ENCODE measurements at regions not wholly inside any gene's neighbourhood (a gene's known extent, or its start where the extent isn't known, plus 50 kb on each side); places are given as distances from the start of the nearest gene placed in this dataset.
A peak's percentile ranks its signal among the peaks of the same experiment; 100 is the strongest.
"Not testable (repeated sequence)": the region's sequence is repeated elsewhere in the genome, so short reads cannot be mapped to it uniquely, and the experiment has no call there.

DNA sequence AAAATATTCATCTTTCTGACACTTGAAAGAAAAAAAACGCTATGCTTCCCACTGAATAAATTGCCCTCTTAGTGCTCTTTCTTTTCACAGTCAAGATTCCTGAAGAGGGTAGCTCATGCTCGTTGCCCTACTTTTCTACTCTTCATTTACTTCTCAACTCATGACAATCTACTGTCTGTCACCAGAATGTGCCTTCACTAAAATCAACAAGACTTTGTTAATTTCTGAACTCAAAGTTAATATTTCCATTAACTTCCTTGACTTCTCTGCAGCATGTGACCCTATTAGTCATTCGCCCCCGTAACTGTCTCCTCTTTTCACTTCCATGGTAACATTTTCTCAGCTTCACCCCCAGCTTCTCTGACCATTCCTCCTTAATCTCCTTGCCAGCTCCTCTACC is 98.9 kb upstream of the MAPRE2 start:
- no peak for DNase-seq (ENCODE audit: low read depth in 2 of 2)

DNA sequence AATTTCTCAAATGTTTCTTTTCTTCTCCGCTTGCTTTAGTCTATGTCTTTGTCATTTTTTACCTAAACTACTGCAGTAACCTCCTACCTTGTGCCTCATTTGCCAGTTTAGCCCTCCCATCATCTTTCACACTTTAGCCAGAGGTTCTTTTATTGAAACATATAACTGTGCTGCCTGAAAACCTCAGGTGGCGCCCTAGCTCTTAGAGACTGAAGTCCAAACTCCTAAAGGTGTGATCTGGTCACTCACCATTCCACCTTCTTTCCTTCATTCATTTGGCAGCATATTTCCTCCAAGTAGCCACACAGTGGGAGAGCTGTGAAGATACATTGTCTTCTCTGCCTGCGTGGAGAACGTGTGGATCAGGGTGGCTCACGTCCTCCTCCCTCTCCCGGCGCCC is 98.2 kb upstream of the MAPRE2 start:
- DNase-seq (ENCODE audit: low read depth in 2 of 2): no peak

DNA sequence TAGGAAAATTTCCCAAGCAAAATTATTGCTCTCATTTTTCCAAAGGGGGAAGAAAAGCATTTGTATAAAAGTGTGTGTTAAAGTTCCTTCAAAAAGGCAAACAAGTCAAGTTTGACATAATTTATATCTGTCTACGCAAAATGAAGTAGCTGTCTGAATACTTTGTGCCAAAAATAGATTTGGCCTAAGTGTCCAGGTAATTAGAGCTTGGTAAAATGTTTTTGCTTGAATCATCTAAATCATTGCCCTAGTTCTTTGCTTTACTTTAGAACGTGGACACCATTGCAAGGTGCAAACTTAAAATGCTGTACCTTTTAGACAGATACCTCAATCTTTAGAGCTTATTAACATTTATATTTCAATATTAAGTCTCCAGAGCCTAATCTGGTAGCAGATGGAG is 97.6 kb upstream of the MAPRE2 start:
- no peak for DNase-seq (ENCODE audit: low read depth in 2 of 2)

DNA sequence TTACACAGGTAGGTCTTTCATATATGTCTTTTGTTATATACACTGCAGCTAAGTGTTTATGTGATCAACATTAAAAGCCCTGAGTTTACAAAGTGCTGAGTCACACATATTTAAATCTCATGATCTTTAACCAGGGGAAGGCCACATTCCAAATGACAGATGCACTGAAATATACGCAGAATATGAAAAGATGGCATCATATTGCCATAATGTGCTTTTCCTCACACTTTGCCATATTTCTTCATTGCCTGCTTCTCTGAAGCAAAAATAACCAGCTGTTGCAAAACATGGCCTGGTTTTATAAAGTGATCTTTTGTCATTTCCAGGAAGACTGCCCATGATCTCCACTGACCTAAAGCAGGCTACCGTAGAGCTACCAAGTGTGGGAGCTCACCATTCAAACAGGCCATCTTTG is 93.5 kb upstream of the MAPRE2 start:
- DNase-seq (ENCODE audit: low read depth in 2 of 2): no peak

DNA sequence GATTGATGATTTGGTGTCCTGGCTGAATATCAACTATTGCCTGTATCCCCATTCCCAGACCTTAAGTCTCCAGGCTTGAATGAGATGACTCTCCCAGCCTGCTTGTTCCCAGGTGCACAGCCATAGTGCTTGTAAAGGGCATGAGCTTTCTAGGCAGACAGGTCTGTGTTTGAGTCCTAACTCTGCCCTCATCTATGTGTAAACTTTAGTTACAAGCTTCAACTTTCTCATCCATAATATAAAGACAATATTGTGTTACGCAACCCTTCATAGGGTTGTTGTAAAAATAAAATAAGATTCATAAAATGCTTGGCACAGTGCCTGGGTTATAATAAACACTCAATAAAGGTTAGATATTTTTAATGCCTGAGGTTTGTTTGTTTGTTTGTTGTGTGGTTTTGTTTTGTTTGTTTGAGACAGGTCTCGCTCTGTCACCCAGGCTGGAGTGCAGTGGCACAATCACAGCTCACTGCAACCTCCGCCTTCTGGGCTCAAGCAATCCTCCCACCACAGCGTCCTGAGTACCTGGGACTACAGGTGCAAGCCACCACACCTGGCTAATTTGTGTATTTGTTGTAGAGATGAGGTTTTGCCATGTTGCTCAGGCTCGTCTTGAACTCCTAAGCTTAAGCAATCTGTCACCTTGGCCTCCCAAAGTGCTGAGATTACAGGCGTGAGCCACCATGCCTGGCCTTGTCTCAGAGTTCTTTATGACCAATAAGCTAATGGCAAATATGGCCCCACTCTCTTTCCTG is 89.4 kb upstream of the MAPRE2 start:
- no peak for DNase-seq (ENCODE audit: low read depth in 2 of 2)

DNA sequence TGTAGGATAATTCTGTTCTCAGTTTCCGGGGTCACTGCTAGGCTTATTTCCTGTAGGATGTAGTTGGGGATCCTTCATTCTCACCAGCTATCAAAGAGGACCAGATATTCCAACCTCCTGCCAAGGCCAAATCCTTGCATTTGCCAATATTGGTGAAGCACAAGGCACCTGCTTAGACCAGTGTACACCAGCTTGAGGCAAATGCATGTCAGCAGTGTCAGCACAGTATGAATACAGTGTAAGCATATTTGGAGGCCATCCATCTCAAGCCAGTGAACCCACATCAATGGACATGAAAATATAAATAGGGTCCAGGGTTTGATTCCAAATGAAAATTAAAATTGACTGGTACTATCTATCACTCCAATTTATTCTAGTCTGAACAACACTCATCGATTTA is 88.0 kb upstream of the MAPRE2 start:
- DNase-seq (ENCODE audit: low read depth in 2 of 2): no peak

DNA sequence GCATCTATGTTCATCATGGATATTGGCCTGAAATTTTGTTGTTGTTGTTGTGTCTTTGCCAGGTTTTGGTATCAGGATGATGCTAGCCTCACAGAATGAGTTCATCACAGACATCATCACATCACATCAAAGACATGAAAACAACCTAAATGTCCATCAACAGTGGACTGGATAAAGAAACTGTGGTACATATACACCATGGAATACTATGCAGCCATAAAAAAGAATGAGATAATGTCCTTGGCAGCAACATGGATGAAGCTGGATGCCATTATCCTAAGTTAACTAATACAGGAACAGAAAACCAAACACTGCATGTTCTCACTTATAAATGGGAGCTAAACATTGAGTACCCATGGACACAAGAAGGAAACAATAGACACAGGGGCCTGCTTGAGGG is 85.7 kb upstream of the MAPRE2 start:
- not testable (repeated sequence) for DNase-seq (ENCODE audit: low read depth in 2 of 2)

DNA sequence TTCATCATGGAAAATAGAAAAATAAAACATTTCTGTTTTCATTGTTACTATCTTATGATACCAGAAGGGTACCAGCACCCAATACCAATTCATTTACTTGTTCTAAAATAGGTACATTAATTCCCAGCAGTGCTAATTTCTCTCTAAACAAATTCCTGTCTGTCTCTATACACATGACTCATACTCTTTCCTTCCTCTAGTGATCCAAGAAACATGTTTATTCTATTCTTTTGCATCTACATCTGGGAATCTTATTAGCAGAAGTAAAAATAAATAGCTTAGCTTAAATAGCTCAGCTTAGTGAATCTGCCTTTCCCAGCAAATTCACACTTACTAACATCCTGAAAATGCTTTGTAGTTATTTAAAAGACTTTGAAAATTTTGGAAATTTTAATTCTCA is 84.5 kb upstream of the MAPRE2 start:
- no peak for DNase-seq (ENCODE audit: low read depth in 2 of 2)

DNA sequence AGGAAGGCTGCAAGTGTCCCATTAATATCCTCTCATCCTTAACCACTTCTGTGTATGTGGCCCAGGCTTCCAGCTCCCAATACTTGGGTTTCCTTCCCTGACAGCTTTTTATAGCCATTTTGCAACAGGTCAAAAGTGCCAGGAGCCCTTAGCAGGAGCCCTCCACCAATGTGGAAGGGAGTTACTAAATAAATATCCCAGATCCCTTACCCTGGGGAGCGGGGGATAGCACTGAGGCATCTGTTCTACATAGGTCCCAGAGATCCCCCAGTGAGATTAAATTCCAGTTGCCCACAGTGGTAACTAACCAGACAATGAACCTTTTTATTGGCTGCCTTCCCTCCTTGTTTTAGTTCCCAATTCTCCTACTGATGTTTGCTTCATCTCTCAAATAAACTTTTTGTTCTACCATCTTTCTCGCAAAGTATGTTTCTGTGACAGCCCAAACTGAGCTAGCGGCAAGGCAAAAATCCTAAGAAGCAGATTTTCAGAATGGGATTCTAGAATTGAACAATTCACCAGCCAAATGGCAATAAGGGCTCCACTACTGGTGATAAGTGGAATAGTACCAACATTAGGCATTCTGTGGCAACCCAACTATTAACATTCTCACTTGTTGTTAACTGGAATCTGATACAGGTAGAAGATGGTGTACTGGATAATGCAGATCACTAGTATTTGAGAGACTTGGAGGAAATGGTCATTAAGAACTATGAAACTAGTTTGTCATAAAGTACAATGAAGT is 83.9 kb upstream of the MAPRE2 start:
- no peak for DNase-seq (ENCODE audit: low read depth in 2 of 2)

DNA sequence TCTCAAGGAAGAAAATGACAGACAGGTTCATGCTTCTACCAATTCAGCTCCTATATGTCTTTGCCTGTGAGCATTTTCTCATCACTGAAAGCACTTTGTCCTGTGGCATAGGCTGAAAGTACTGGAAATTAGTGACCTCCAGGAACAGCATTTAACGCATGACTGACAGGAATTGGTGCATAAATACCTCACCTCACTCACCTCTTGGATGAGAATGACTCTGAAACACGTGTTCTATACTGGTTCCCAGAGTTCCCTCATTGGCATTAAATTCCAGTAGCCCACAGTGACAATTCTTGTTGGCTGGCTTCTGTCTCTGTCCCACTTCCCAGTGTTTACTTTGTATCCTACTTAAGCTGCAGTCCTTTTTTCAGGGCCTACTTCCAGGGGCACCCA is 83.4 kb upstream of the MAPRE2 start:
- no peak for DNase-seq (ENCODE audit: low read depth in 2 of 2)

DNA sequence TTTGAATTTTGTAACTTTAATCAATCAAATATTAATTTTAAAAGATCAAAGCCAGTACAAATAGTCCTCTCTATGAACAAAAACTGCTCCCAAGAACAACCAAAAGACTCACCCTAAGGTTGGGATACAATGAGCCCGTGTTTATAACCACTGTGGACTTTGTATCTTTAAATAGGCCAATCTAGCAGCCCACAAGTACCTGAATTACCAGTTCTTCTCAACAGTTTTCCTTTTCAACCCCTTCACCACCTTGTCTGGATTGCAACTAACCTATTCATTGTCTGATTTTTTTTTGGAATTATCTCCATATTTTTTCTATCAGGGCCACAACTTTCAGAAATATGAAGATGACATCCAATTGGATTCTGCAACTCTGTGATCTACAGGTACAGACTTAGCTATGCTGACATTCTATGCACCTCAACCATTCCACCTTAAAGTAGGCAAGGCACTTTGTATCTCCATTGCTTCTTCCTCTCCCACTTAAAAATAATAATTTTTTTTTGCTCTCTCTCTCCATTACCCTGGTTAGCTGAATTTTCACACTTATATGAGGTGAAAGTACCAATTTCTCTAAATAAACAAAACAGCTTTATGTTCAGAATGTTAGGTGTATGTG is 81.9 kb upstream of the MAPRE2 start:
- no peak for DNase-seq (ENCODE audit: low read depth in 2 of 2)

DNA sequence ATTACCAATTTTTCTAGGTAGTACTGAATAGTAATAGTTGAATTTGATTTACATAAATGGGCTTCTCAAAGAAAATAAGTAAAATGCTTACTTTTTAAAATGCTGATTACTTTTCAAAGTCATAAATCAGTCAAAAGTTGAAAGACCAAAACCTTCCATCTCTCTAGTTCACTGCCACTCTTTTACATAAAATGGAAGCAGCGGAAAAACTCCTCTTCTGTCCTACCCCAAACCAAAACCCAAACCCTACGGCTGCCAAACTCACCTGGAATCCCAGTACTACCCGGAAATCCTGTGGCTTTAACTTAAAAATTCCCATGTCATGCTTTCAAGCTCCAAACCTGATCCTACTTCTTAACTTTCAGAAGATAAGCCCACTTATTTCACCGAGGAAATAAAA is 81.2 kb upstream of the MAPRE2 start:
- DNase-seq (ENCODE audit: low read depth in 2 of 2): no peak

DNA sequence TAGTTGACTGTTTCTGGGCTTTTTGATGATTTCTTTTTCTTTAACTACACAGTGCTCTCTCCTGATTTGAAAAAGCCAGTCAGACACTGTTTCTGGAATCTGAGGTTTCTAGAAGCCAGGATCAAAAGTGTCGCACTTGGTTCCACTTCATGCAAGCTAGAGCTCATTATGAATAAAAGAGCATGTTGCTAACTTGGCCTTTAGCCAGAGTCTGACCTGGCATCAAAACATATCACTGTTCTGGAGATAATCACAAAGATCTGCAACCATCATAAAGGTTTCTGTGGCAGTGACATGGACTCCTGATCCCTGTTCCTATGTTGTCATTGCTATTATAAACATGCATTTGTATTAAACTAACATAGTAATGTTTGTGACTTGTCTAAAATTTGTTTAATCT is 76.1 kb upstream of the MAPRE2 start:
- DNase-seq (ENCODE audit: low read depth in 2 of 2): no peak

DNA sequence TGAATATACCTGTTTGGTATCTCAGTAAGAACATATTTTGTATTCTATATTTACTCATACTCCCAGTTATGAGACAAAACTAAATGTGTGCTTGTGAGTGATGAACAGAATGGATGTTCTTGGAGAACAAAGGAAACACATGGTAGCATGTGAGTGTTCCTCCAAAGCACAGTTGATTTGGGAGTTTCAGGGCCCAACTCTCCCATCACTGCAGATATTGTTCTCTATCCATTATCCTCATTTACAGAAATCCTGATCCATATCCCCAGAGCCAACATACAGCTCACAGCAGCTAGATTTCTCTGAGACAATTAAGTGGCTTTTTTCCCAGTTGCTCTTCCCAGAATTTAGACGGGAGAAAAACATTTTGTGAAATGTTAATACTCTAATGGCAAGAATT is 75.6 kb upstream of the MAPRE2 start:
- DNase-seq (ENCODE audit: low read depth in 2 of 2): no peak

DNA sequence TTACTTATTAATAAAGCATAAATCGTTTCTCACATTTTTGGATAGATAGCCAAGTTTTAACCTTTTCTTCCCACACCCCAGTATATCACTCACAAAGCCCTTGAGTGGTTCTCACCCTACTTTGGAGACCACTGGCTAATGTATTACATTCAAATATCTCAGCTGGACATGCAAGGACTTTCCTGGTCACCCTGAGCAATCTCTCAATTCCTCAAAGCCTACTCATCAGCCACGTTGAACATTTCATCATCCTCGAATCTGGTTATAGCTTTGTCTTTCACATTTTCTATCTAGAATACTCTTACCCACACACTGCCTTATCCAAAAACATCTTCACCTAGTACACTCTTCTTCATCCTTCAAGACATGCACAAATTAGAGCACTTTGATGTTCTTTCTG is 71.1 kb upstream of the MAPRE2 start:
- no peak for DNase-seq (ENCODE audit: low read depth in 2 of 2)

DNA sequence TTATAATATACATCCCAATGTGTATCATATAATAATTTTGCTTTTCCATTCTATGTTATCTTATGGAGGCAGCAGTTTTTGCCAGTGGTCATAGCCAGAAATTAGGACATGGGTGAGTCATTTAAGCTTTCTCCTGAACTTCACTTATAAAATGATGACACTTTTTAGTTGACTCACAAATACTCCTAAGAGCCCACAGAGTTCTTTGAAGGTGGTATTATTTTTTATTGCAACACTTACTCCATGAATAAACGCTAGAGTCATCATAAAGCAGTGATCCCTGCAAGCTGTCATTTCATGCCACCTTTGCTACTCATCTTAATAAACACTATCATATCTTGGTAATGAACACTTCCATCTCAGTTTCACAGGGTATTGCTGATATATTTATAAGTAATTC is 69.9 kb upstream of the MAPRE2 start:
- no peak for DNase-seq (ENCODE audit: low read depth in 2 of 2)

DNA sequence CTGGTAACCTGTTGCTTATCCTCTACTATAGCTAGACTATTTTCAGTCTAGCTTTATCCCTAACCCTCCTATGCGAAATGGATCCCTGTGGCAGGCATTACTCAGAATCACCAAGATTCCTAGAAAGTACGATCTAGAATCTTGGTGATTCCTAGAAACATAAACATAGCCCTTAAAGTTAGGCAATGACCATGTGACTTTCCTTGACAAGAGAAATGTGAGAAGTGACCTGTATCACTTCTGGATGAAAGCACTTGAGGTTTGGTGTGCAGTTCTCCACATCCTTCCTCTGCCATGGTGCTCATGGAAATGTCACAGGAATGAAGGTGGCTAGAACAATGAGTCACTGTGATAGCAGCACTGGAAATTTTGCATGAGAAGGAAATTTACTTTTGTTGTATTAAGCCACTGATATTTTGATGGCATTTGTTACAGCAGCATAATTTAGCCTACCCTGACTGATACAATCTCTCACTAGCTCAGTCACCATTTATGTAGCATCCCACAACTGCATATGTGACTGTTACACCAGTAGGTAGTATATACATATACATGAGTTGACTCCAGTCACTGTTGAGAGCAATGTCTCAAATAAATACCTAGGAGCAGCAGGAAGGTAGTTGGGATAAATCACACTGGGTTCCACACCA is 68.3 kb upstream of the MAPRE2 start:
- no peak for DNase-seq (ENCODE audit: low read depth in 2 of 2)

DNA sequence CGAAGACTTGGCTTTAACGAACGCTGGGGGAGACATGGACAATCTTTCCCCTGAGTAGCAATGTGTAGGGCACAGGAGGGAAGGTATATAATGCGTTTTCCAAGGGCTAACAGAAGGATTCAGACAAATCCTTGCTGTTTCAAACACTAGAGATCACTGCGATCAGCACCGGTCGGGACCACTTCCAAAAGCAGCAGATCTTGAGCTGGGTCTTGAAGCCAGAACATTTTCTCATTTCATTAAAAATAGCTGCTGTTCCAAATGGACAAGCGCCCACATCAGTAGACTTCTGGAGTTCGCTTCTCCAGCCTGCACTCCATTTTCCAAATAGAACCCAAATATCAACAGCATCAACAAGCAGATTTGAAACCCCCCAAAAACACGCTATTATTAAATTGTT is 65.1 kb upstream of the MAPRE2 start:
- no peak for DNase-seq (ENCODE audit: low read depth in 2 of 2)

DNA sequence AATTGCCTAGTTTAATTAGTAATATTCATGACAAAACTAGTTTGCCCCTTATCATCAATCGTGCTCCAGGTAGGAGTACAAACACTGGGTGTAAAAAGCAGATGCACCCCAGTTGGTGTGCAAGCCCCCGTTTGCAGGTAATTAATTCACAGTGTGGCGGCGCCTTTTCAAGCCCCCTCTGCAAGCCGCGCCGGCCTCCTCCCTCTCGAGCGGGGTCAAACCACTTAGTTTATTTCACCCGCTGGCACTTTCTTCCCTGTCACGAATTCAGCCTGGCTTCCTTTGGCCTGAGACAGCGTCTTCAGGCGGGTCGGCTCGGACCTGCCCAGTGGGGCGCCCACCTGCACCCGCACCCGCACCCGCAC is 64.7 kb upstream of the MAPRE2 start:
- DNase-seq (ENCODE audit: low read depth in 2 of 2): no peak

DNA sequence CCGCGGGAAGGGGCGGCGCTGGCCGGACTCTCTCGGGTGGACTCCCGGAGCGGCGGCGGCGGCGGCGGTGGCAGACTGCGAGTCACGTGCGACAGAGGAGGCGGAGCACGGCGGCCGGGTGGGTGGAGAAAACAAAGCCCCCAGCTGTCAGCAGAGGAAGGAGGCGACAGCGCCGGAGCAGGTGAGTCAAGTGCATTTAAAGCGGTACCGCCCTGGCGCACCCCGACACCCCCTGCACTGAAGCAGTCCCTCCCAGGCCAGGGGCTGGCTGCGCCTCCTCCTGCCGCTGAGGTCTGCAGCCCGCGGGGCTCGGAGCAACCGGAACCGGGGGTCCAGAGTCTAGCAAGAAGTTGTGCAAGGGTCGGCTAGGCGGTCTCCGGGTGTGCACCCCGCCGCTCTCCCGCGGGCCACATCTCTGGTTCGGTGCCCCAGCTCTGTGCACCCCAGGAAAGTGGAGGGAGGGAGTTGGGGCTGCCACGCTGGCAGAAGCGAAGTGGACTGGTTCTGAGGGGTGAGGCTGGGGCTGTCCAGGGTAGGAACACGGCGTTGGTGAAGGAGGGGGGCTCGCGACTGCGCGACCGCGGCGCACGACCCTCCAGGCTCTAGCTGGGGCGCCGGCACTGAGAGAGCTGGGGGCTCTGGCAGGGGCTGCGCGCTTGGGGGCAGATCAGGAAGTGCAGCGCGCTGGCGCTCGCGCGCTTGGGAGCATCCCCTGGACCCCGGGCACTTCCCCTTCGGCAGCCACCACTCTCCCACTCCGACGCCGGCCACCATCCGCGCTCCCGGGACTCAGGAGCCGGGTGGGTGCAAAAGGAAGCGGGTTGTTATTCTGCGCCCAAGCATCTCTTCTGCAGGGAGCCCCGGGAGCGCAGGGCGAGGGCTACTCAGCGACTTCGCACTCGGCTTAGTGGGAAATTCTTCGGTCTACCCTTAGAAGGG is 64.0 kb upstream of the MAPRE2 start:
- peak; percentile 57 to 63 for DNase-seq (ENCODE audit: low read depth in 2 of 2)

DNA sequence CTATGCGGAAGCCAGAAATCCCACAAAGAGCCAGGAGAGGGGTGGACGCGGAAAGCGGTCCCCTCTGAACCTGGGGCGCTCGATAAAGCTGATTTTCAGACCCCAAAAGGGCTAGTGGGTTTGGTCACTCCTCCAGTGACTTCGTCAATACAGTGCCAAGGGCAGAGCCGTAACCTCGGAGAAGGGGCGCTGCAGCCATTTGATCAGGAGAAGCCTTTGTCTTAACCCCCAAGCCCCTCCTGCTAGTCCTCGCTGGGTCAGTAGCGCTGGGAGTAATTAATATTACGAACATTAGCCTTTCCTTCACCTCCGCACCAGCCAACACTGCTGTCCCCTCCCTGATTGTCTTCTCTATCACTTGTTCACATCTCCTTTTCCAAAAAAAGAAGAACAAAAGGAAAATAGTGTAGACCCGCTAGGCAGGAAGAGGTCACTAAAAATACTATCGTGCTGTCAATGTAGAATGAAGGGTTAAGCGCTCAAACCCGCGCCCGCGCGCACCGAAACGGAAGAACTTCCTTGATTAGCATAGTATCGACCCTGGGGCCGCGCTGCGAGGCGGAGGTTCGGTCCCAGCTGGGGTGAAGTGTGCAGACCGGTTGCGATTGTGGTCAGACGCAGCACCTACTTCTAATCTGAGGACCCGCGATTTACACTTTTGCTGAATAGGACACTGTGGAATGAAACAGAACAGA is 63.2 kb upstream of the MAPRE2 start:
- no peak for DNase-seq (ENCODE audit: low read depth in 2 of 2)
